Osteoblast (primary cell): ENCODE measurements at regions not wholly inside any gene's neighbourhood (a gene's known extent, or its start where the extent isn't known, plus 50 kb on each side); places are given as distances from the start of the nearest gene placed in this dataset.

Experiments used
- DNase-seq: peaks from one replicate; pipeline ENCODE4 v3.0.0; 2011; ENCODE audit warnings: low spot score, mixed read lengths; ENCODE audit not compliant: insufficient read length; ENCODE audit errors: missing footprints
- H2AFZ ChIP-seq: 2 replicates; pipeline ENCODE4 v1.6.0; 2011; ENCODE audit warnings: mild to moderate bottlenecking, low read length
- H3K27ac ChIP-seq: 2 replicates; pipeline ENCODE4 v1.5.1; 2011; ENCODE audit warnings: mild to moderate bottlenecking, low read depth, low read length, moderate library complexity
- H3K27me3 ChIP-seq: 2 replicates; pipeline ENCODE4 v1.6.0; 2012; ENCODE audit warnings: mild to moderate bottlenecking, control low read depth, inconsistent platforms, low read length, moderate library complexity; ENCODE audit not compliant: insufficient read depth
- H3K36me3 ChIP-seq: 2 replicates; pipeline ENCODE4 v1.5.1; 2011; ENCODE audit warnings: mild to moderate bottlenecking, low read length, control low read depth, moderate library complexity; ENCODE audit not compliant: insufficient read depth
- H3K4me1 ChIP-seq: 2 replicates; pipeline ENCODE4 v1.5.1; 2011; ENCODE audit warnings: mild to moderate bottlenecking, low read length, control low read depth, moderate library complexity; ENCODE audit not compliant: insufficient read depth
- H3K4me2 ChIP-seq: 2 replicates; pipeline ENCODE4 v1.6.0; 2011; ENCODE audit warnings: mild to moderate bottlenecking, low read length; ENCODE audit not compliant: insufficient read depth
- H3K4me3 ChIP-seq: fragments of 200-600 bp; sonication (generic); 3 replicates; pipeline ENCODE4 v1.5.1; 2012; ENCODE audit warnings: mild to moderate bottlenecking, low read length, inconsistent platforms; ENCODE audit not compliant: insufficient read depth
- H3K79me2 ChIP-seq: 2 replicates; pipeline ENCODE4 v1.6.0; 2012; ENCODE audit warnings: mild to moderate bottlenecking, low read length, control low read depth, inconsistent platforms; ENCODE audit not compliant: insufficient read depth
- H3K9me3 ChIP-seq: 2 replicates; pipeline ENCODE4 v1.5.1; 2011; ENCODE audit warnings: low read depth, low read length, control low read depth
- H4K20me1 ChIP-seq: 2 replicates; pipeline ENCODE4 v1.6.0; 2012; ENCODE audit warnings: mild to moderate bottlenecking, low read length, control low read depth; ENCODE audit not compliant: insufficient read depth
- CTCF ChIP-seq: IDR thresholded peaks from 2 replicates; pipeline ENCODE4 v1.5.1; 2011; ENCODE audit warnings: mild to moderate bottlenecking, low read depth, low read length, moderate library complexity; ENCODE audit errors: extremely low read depth

- Histone ChIP-seq H3K27ac (no peak overlapping the region), H4K20me1 (no peaks in the 10 kb centered on the region), H3K27me3 (no peaks in the 10 kb centered on the region), H3K9me3 (no peaks in the 10 kb centered on the region), H3K79me2 (no peaks in the 10 kb centered on the region), H3K4me3 (no peak overlapping the region), H3K4me2 (no peak overlapping the region), H3K36me3 (no peaks in the 10 kb centered on the region), H2AFZ (no peak overlapping the region), H3K4me1 (no peaks in the 10 kb centered on the region)
- TF ChIP-seq CTCF = no peak
- no peak for DNase-seq
Measured at GRCh38 chr16:5466551-5466950, 369.0 kb upstream of the EEF2KMT start.

GRCh38 chr16:5465714-5466113, 368.1 kb upstream of the EEF2KMT start:
- Histone ChIP-seq H3K9me3 (no peaks in the 10 kb centered on the region), H3K4me1 (no peaks in the 10 kb centered on the region), H2AFZ (no peak overlapping the region), H3K79me2 (no peaks in the 10 kb centered on the region), H3K27ac (no peak overlapping the region), H3K4me2 (no peak overlapping the region), H4K20me1 (no peaks in the 10 kb centered on the region), H3K36me3 (no peaks in the 10 kb centered on the region), H3K27me3 (no peaks in the 10 kb centered on the region), H3K4me3 (no peak overlapping the region)
- DNase-seq = no peak
- TF ChIP-seq CTCF = no peak

- no peak for TF ChIP-seq CTCF
- DNase-seq = no peak
- no peaks in the 10 kb centered on the region for H3K36me3 ChIP-seq
- no peak overlapping the region for H3K4me3 ChIP-seq
- no peak overlapping the region for H3K27ac ChIP-seq
- peaks cover 2% of the 10 kb centered on the region for H3K9me3 ChIP-seq
- H3K79me2 ChIP-seq = no peaks in the 10 kb centered on the region
- H3K27me3 ChIP-seq = no peaks in the 10 kb centered on the region
- H2AFZ ChIP-seq = no peak overlapping the region
- no peak overlapping the region for H3K4me2 ChIP-seq
- no peaks in the 10 kb centered on the region for H3K4me1 ChIP-seq
- no peaks in the 10 kb centered on the region for H4K20me1 ChIP-seq
Measured at GRCh38 chr16:5463820-5464219, 366.2 kb upstream of the EEF2KMT start.

GRCh38 chr16:5461574-5461973, 364.0 kb upstream of the EEF2KMT start:
- no peaks in the 10 kb centered on the region for H3K27me3 ChIP-seq
- no peak overlapping the region for H2AFZ ChIP-seq
- DNase-seq = no peak
- no peaks in the 10 kb centered on the region for H3K36me3 ChIP-seq
- peaks cover 2% of the 10 kb centered on the region for H3K9me3 ChIP-seq
- no peak overlapping the region for H3K27ac ChIP-seq
- TF ChIP-seq CTCF = no peak
- no peaks in the 10 kb centered on the region for H3K4me1 ChIP-seq
- no peak overlapping the region for H3K4me2 ChIP-seq
- no peaks in the 10 kb centered on the region for H4K20me1 ChIP-seq
- H3K79me2 ChIP-seq = no peaks in the 10 kb centered on the region
- no peak overlapping the region for H3K4me3 ChIP-seq
